ENCODE measurements at regions not wholly inside any gene's neighbourhood (a gene's known extent, or its start where the extent isn't known, plus 50 kb on each side); places are given as distances from the start of the nearest gene placed in this dataset.

GRCh38 chr2:53543083-53543482, 224.5 kb upstream of the CHAC2 start:
- TF ChIP-seq CTCF (IDR thresholded peaks at IDR 0.05) (no peak), POLR2A (IDR thresholded peaks at IDR 0.05) (no peak)

All from Peyer's patch (tissue), 4 donors.